NCI-H1048 (cell line): ENCODE measurements at regions not wholly inside any gene's neighbourhood (a gene's known extent, or its start where the extent isn't known, plus 50 kb on each side); places are given as distances from the start of the nearest gene placed in this dataset.
"Not testable (repeated sequence)": the region's sequence is repeated elsewhere in the genome, so short reads cannot be mapped to it uniquely, and the experiment has no call there.

Experiments used
- DNase-seq: peaks from one replicate; lab custom pipeline; 2025; lab: John Stamatoyannopoulos, UW

- no peak for DNase-seq
These were observed 72.5 kb downstream of the LHX2 start for GRCh38 chr9:124084087-124084486.

- DNase-seq, result no peak
These were observed 75.7 kb downstream of the LHX2 start for GRCh38 chr9:124087226-124087625.

GRCh38 chr9:124088476-124088837 is 76.9 kb downstream of the LHX2 start:
- DNase-seq, result no peak

- DNase-seq, result not testable (repeated sequence)
These were observed 78.3 kb downstream of the LHX2 start for GRCh38 chr9:124089631-124090488.

GRCh38 chr9:124098141-124098905 is 86.8 kb downstream of the LHX2 start:
- no peak for DNase-seq

GRCh38 chr9:124099860-124100259 is 88.3 kb downstream of the LHX2 start:
- no peak for DNase-seq

- no peak for DNase-seq
These were observed 89.8 kb downstream of the LHX2 start for GRCh38 chr9:124101215-124101968.

- no peak for DNase-seq
These were observed 90.4 kb downstream of the LHX2 start for GRCh38 chr9:124101969-124102345.

GRCh38 chr9:124102363-124102762 is 90.8 kb downstream of the LHX2 start:
- no peak for DNase-seq

GRCh38 chr9:124105266-124105665 is 93.7 kb downstream of the LHX2 start:
- DNase-seq, result no peak

GRCh38 chr9:124108216-124108615 is 96.6 kb downstream of the LHX2 start:
- DNase-seq, result no peak

- DNase-seq, result peak; percentile 21
These were observed 98.8 kb downstream of the LHX2 start for GRCh38 chr9:124110307-124110915.

GRCh38 chr9:124116683-124117363 is 105.3 kb downstream of the LHX2 start:
- DNase-seq, result no peak

GRCh38 chr9:124118894-124119293 is 107.3 kb downstream of the LHX2 start:
- no peak for DNase-seq

- no peak for DNase-seq
These were observed 108.7 kb downstream of the LHX2 start for GRCh38 chr9:124120272-124120671.

- no peak for DNase-seq
These were observed 110.2 kb downstream of the LHX2 start for GRCh38 chr9:124121725-124122124.

GRCh38 chr9:124122321-124122720 is 110.8 kb downstream of the LHX2 start:
- no peak for DNase-seq

- DNase-seq, result no peak
These were observed 111.4 kb downstream of the LHX2 start for GRCh38 chr9:124122813-124123462.

- not testable (repeated sequence) for DNase-seq
These were observed 112.1 kb downstream of the LHX2 start for GRCh38 chr9:124123621-124124020.

GRCh38 chr9:124124729-124125650 is 113.4 kb downstream of the LHX2 start:
- no peak for DNase-seq
